ENCODE measurements at regions not wholly inside any gene's neighbourhood (a gene's known extent, or its start where the extent isn't known, plus 50 kb on each side); places are given as distances from the start of the nearest gene placed in this dataset.
"Not testable (repeated sequence)": the region's sequence is repeated elsewhere in the genome, so short reads cannot be mapped to it uniquely, and the experiment has no call there.

GRCh38 chr5:174528821-174529544, 195.4 kb upstream of the MSX2 start:
- DNase-seq = no peak

DNA sequence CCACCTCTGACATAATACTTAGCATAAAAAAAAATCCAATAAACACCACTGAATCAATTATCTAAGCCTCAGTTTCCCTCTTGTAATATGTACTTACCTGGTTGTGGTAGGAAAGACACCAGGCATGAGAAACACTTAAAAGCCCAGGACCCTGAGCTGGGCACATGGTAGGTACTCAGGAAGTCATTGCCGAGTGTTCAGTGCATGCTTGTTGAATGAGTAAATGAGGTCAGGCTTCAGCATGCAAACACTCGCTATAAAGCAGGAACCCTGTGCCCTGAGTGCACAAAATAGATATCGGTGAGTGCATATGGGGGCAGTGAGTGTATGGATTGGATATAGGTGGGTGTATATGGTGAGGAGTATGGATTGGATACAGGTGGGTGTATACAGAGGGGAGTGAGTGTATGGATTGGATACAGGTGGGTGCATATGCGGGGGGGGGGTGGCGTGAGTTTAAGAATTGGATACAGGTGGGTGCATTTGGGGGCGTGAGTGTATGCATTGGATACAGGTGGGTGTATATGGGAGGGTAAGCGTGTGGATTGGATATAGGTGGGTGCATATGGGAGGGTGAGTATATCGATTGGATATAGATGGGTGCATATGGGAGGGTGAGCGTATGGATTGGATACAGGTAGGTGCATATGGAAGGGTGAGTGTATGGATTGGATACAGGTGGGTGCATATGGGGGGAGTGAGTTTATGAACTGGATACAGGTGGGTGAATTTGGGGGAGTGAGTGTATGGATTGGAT, 194.3 kb upstream of the MSX2 start:
- no peak for DNase-seq

- DNase-seq = no peak
These were observed 192.6 kb upstream of the MSX2 start for GRCh38 chr5:174531782-174532191.

DNA sequence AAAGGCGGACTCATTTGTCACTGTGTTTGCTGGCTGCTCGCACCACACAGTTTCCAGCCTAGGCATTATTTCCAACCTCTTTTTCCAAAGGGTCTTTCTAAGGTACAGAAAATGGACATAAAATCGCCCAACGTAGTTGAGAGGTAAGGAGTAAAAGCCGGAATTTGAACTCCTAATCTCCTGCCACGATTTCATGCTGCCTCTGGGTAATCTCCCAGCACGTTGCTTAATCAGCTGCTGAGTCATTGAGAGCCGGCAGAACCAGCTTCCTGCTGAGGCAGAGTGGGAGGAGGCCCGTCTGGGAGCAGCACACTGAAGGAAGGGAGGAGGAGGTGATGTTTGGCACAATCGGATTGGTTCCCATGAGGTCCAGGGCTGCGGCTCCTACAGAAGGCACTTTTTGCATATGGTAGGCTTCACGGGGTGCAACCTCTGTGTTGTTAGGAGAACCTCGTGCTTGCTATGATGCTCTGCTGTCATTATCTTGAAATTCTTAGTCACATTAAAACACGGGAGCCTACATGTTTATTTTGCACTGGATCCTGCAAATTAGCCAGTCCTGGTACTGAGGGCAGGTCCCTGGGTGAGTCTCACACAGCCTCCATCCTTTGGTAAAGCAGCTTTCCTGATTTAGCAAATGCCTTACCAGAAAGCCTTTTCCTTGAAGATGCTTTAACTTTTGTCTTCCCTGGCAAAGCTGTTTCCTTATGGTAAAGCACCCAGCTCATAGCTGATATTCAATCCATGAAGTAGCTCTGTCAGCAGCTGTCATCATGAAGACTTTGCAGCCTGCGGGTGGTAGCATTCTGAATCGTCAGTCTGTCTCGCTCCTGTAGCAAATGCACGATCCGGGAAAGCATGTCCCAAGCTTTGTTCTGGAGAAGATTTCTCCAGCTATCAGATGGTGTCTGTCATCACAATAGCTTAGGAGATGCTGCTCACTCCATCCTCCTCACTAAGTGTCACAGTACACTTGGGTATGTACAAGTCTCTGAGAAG, 191.6 kb upstream of the MSX2 start:
- DNase-seq = no peak

DNA sequence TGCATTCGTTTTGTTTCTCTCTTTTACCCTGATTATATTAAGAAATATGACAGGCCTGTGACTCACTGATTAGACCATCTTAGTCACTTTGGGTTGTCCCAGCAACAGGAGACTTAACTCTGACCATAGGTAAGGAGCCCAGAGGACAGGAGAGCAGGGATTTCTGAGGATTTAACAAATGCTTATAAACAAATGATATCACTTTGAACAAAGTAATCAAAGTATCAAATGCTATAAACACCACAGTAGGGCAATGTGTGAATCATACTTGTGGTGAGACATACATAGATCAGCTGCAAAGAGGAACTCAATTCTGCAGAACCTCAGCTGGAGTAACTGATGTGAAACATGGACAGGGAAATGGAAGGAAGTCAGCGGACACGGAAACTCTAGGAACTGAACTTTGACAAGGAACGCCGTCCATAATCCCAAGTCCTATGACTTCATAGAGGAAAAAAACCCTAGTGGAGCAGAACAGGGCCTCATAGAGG, 190.6 kb upstream of the MSX2 start:
- DNase-seq = no peak

- DNase-seq = no peak
These were observed 188.7 kb upstream of the MSX2 start for GRCh38 chr5:174535669-174536068.

DNA sequence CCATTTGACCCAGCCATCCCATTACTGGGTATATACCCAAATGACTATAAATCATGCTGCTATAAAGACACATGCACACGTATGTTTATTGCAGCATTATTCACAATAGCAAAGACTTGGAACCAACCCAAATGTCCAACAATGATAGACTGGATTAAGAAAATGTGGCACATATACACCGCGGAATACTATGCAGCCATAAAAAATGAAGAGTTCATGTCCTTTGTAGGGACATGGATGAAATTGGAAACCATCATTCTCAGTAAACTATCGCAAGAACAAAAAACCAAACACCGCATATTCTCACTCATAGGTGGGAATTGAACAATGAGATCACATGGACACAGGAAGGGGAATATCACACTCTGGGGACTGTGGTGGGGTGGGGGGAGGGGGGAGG, 184.6 kb upstream of the MSX2 start:
- not testable (repeated sequence) for DNase-seq

DNA sequence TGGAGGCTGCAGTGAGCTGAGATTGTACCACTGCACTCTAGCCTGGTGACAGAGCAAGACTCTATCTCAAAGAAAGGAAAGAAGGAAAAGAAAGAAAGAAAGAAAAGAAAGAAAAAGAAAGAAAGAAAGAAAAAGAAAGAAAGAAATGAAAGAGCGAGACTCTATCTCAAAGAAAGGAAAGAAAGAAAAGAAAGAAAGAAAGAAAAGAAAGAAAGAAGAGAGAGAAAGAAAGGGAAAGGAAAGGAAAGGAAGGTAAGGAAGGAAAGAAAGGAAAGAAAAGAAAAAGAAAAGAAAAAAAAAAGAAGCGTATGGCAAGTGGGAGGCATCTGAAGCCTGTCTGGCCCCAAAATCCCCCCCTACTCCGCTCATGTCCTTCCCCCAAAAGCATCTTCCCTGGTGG, 182.3 kb upstream of the MSX2 start:
- no peak for DNase-seq

DNA sequence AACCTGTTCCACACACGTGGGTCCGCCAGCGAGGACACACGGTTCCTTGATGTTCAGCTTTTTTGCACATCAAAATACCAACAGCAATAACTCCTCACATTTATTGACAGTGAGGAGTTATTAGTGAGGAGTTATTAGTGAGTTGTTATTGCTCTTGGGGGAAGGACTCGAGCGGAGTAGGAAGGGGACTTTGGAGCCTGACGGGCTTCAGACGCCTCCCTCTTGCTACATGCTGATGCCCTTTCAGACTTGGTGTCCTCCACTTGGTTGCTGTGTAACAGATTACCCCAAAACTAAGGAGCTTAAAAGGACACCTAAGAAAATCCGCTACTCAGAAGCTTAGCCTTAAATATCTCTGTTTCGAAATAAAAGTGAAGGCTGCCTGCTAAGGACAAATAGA, 181.9 kb upstream of the MSX2 start:
- no peak for DNase-seq

- no peak for DNase-seq
These were observed 178.5 kb upstream of the MSX2 start for GRCh38 chr5:174545926-174546325.

DNA sequence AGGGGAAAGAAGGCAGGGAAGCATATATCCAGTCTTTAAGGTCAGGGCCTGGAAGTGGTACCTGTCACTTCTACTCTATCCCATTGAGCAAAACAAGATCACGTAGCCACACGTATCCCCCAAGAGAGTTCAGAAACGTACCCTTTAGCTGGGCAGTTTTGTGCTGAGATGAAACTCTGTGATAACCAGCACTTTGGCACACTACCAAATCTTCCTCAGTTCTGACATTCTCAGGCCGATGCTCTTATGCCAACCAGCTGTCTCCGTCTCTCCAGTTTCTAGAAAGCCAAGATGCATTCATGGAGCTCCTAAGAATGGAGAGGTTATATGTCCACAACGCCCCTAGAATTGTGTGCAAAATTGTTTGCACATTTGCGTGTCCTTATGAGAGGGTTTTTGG, 176.6 kb upstream of the MSX2 start:
- no peak for DNase-seq

GRCh38 chr5:174549254-174549653, 175.1 kb upstream of the MSX2 start:
- no peak for DNase-seq

- DNase-seq = no peak
These were observed 174.4 kb upstream of the MSX2 start for GRCh38 chr5:174550026-174550425.

GRCh38 chr5:174552428-174552827, 172.0 kb upstream of the MSX2 start:
- DNase-seq = no peak

DNA sequence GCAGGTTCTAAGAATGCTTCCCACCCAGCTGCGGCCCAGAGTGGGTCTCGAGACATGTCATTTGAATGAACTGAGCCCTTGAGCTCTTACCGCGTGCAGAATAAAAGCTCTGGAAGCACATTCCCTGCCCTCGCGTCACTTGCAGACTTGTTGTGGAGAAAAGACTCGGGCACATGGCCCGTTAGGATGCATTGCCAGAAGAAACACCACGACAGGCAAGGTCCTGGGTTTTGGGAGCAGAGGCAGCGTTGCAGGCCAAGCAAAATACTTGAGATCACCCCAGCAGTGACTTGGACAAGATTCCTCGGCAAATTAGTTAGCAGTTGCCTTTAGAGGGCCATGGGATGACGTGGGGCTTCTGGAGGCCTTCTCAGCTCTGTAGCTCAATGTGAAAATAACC, 170.8 kb upstream of the MSX2 start:
- no peak for DNase-seq

DNA sequence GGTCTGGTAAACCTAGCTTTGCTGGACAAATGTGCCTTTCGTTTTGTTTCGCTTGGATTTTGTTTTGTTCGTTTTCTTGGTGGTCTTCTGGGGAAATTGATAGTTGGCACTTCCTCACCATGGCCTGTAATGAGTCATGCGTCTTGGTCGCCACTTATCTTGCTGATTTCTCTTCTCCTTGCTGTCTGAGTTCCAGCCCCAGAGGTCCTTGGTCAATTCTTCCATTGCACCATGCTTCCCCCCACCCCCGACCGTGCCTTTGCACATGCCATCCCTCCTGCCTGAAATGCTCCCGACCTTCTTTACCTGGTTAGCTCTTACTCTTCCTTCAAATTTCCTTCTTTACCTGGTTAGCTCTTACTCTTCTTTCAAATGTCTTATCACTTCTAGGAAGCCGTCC, 168.7 kb upstream of the MSX2 start:
- no peak for DNase-seq

DNA sequence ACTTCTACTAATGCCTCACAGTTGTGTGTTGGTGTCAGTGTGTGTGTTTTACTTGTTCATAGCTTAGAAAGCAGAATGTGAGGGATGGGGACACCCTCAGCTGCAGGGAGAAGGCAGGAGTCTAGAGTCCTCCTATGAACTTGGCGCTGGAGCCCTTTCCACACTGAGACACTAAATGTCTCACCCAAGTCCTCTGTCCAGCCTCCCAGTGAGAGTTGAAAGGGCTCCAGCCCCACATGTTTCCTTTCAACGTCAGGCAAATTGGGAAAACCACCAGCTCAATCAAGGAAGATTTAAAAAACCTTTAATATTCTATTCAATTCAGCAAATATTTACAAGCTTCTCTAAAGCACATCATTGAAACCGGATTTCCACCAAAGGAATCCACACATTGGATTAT, 167.6 kb upstream of the MSX2 start:
- no peak for DNase-seq

DNA sequence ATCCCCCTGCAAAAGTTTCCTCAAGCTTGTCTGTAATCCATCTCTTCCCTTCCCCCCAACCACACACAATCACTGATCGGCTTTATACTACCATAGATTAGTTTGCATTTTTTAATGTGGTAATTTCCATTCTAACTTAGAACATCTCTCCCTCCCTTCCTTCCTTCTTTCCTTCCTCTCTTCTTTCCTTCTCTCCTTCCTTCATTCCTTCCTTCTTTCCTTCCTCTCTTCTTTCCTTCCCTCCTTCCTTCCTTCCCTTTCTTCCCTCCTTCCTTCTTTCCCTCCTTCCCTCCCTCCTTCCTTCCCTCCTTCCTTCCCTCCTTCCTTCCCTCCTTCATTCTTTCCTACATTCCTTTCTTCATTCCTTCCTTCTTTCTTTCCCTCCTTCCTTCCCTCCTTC, 166.2 kb upstream of the MSX2 start:
- no peak for DNase-seq

- DNase-seq = no peak
These were observed 165.2 kb upstream of the MSX2 start for GRCh38 chr5:174559141-174559540.

GRCh38 chr5:174559566-174560090, 164.8 kb upstream of the MSX2 start:
- no peak for DNase-seq

GRCh38 chr5:174560861-174561260, 163.5 kb upstream of the MSX2 start:
- DNase-seq = no peak

- DNase-seq = not testable (repeated sequence)
These were observed 161.3 kb upstream of the MSX2 start for GRCh38 chr5:174563040-174563439.

GRCh38 chr5:174563899-174564298, 160.5 kb upstream of the MSX2 start:
- DNase-seq = no peak

Measured in activated CD8-positive, alpha-beta memory T cell treated with anti-CD3 and anti-CD28 coated beads, Interleukin-2, amount 50 U/mL, for 4 hours (primary cell).